WI38 (cell line): ENCODE measurements at regions not wholly inside any gene's neighbourhood (a gene's known extent, or its start where the extent isn't known, plus 50 kb on each side); places are given as distances from the start of the nearest gene placed in this dataset.
"Not testable (repeated sequence)": the region's sequence is repeated elsewhere in the genome, so short reads cannot be mapped to it uniquely, and the experiment has no call there.

Experiments used
- H3K4me3 ChIP-seq: 2 replicates; pipeline ENCODE4 v1.5.1; 2011; ENCODE audit warnings: low read depth, mild to moderate bottlenecking, control low read depth, low read length
- TF ChIP-seq, protein P1 (sequence below): IDR thresholded peaks from 2 replicates; pipeline ENCODE4 v1.5.1; 2012; ENCODE audit warnings: low read depth, mild to moderate bottlenecking, control low read depth, low read length

DNA sequence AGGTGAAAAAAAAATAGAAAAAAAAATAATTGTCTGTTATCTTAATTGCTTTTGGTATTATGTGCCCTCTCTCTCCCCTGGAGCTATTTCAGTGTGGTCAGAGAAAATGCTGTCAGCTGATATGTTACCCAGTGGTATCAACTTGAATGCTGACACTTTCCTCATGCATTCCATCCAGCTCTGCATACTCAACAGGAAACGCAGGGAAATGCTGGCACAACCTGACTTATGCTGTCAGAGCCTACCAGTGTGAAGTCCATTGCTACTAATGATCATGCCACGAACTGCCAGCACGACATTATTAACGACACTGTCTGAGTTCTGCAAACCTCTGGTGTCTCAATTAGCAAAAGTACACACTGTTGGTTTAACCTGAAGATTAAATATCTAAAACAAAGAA is 182.8 kb downstream of the ZWINT start:
- H3K4me3 ChIP-seq = no peak overlapping the region
- TF ChIP-seq, protein P1, sequence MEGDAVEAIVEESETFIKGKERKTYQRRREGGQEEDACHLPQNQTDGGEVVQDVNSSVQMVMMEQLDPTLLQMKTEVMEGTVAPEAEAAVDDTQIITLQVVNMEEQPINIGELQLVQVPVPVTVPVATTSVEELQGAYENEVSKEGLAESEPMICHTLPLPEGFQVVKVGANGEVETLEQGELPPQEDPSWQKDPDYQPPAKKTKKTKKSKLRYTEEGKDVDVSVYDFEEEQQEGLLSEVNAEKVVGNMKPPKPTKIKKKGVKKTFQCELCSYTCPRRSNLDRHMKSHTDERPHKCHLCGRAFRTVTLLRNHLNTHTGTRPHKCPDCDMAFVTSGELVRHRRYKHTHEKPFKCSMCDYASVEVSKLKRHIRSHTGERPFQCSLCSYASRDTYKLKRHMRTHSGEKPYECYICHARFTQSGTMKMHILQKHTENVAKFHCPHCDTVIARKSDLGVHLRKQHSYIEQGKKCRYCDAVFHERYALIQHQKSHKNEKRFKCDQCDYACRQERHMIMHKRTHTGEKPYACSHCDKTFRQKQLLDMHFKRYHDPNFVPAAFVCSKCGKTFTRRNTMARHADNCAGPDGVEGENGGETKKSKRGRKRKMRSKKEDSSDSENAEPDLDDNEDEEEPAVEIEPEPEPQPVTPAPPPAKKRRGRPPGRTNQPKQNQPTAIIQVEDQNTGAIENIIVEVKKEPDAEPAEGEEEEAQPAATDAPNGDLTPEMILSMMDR = no peak

DNA sequence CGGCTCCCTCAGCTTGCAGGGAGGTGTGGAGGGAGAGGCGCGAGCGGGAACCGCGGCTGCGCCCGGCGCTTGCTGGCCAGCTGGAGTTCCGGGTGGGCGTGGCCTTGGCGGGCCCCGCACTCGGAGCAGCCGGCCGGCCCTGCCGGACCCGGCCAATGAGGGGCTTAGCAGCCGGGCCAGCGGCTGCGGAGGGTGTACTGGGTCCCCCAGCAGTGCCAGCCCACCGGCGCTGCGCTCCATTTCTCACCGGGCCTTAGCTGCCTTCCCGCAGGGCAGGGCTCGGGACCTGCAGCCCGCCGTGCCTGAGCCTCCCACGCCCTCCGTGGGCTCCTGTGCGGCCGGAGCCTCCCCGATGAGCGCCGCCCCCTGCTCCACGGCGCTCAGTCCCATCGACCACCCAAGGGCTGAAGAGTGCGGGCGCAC is 206.0 kb downstream of the ZWINT start:
- not testable (repeated sequence) for H3K4me3 ChIP-seq

DNA sequence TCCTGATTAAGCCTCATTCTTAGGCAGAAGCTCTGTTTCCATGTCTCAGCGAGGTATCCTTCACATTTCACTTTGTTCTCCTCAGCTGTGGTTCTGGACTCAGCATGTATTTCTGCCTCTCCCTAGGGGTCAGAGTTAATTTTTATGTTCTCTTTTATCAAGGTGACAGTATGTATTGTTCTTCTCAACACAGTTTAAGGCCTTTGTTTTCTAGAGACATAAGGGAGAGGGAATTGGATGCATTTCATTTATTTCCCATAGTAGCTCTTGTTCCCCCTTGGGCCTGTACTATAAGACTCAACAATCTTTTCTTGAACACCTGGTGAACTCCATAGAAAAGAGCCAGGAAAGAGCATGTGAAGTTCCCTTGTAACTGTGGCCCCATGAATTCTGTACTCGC is 214.3 kb downstream of the ZWINT start:
- TF ChIP-seq, protein P1 = no peak
- no peak overlapping the region for H3K4me3 ChIP-seq

DNA sequence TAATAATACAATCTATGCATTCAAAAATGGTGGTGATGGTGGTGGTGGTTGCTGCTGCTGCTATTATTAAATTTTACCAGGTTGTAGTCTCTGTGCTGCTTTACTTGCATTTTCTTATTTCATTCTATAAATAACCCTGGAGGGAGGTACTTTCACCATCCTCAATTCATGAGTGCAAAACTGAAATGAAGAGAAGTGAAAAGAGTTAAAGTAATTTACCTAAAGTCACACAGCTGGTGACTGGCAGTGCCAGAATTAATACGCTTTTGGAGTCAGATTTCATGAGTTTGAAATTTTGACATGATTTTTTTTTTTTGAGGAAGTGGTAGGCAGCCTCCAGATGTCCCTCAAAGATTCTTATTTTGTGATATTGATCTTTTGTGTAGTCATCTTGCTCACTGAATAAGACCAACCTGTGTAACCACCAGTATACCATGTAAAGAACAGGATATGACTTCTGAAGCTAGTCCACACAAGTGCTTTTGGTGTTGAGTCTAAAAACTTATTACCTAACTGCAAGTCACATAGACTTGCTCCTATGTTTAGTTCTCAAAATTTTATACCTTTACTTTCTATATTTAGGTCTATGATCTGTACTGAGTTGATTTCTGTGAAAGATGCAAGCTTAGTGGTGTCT is 218.8 kb downstream of the ZWINT start:
- TF ChIP-seq, protein P1 = no peak
- H3K4me3 ChIP-seq = no peak overlapping the region

DNA sequence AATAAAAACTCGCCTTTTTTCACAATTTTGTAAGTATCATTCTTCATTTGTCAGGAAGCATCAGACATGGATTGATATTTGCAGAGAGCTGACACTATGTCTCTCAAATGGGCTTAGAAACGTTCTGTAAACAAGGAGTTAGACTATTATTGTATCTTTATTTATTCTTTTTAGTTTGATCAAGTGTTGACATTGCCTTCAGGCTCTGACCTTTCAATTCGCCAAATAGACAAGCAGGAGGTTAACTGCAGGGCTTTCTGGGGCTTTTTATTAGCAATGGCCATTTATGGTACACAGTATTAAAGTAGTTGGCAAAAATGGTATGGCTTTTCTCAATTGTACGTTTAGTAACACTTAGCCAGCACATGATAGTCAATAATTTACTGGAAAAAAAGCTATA is 221.7 kb downstream of the ZWINT start:
- TF ChIP-seq, protein P1 = no peak
- no peak overlapping the region for H3K4me3 ChIP-seq

DNA sequence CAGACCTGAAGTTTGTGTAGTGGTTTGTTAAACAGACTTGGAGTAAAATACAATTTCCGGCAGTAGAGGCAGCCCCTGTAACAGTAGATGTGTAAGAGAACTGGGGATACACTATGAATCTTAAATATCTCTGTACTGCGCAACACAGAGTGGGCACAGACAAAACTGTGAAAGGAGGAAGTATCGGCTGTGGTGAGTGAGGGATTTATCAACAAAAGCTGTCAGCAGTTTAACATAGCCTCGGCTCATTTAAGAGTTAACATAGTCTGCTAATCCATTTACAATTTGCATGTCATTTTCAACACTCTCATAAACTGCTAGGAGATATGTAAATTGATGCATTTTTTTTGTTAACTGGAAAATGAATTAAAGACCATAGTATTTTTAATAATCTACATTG is 225.2 kb downstream of the ZWINT start:
- H3K4me3 ChIP-seq = no peak overlapping the region
- TF ChIP-seq, protein P1 = no peak

DNA sequence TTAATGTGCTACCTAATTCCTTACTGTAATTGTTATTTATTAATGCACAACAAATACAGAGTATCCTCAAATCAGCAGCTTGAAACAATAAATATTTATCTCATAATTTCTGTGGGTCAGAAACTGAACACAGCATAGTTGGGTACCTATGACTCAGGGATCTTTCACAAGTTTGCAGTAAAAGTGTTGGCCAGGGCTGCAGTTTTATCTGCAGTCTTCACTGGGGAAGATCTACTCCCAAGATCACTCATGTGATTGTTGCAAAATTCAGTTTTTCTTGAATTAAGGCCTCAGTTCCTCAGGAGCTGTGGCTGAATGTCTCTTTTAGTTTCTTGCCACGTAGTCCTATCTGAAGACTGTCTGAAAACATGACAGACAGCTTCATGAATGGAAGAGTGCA is 237.8 kb downstream of the ZWINT start:
- no peak overlapping the region for H3K4me3 ChIP-seq
- TF ChIP-seq, protein P1 = no peak

DNA sequence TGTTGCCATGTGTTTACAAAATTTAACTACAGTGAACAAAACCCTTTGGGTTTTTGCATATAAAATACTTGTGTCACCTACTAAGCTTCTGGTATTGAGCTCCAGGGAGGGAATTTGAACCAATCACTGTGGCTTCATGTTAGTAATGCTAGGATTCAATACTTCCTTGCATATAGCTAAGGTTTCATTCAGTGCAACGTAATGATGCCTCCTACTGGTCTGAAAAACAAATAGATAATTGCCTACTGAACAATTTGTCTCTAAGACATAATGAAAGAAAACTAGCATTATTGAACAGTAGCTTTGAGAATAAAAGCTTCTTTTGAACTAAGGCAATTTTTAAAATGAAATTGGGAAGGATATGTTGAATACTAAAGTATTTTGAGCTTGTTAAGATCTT is 244.4 kb downstream of the ZWINT start:
- H3K4me3 ChIP-seq = no peak overlapping the region
- TF ChIP-seq, protein P1 = no peak
